Upper lobe of right lung (tissue), 1 donor: ENCODE measurements at regions not wholly inside any gene's neighbourhood (a gene's known extent, or its start where the extent isn't known, plus 50 kb on each side); places are given as distances from the start of the nearest gene placed in this dataset.
"Not testable (repeated sequence)": the region's sequence is repeated elsewhere in the genome, so short reads cannot be mapped to it uniquely, and the experiment has no call there.

Source experiments
- ATAC-seq: fragments of 200-7000 bp; cut with Tn5 transposase; one replicate; pipeline ENCODE4 v1.9.1; 2020; ENCODE audit warnings: mild to moderate bottlenecking, moderate library complexity
- DNase-seq: peaks from one replicate; pipeline ENCODE4 v3.0.0-alpha.2; 2020
- H3K27ac ChIP-seq: fragments of 200-600 bp; one replicate; pipeline ENCODE4 v1.8.0; 2022
- H3K27me3 ChIP-seq: fragments of 200-600 bp; one replicate; pipeline ENCODE4 v1.8.0; 2022; ENCODE audit warnings: mild to moderate bottlenecking
- H3K36me3 ChIP-seq: fragments of 200-600 bp; one replicate; pipeline ENCODE4 v1.8.0; 2022
- H3K4me1 ChIP-seq: fragments of 200-600 bp; one replicate; pipeline ENCODE4 v1.8.0; 2022
- H3K4me3 ChIP-seq: fragments of 200-600 bp; one replicate; pipeline ENCODE4 v1.8.0; 2022; ENCODE audit warnings: mild to moderate bottlenecking
- H3K9me3 ChIP-seq: fragments of 200-600 bp; one replicate; pipeline ENCODE4 v1.8.0; 2022
- intact Hi-C: fragments of 100-400 bp; cut with DNase I; formaldehyde crosslinking; loops from one replicate; pipeline ENCODE4 v1.11.0; 2022
- TF ChIP-seq, protein P1 (sequence below): fragments of 200-600 bp; IDR thresholded peaks from one replicate; pipeline ENCODE4 v1.8.0; 2022; ENCODE audit warnings: antibody characterized with exemption
- donor health status: DM: no; HTN: yes; CAD: no; lungs with severe emphysema.

DNA sequence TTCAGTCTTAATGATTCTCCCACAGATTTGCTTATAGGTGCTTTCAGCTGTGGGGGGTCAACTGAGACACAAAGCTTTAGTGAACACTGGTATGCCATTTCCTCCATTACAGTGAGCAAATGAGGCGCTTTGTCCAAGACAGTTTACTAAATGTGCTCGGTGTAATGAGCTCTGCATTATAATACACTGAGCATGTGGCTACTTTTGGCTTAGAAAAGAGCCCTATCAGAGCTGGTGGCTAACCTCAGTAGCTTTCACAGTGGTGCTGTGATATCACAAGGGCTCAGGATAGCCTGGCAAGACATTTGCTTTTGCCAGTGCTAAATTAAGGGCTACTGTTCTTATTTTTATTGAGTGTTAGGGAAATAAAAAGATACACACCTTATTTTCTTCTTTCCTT is 749.7 kb upstream of the ARPP21 start:
- H3K27me3 ChIP-seq: no peaks in the 10 kb centered on the region
- H3K9me3 ChIP-seq: no peaks in the 10 kb centered on the region
- TF ChIP-seq, protein P1, sequence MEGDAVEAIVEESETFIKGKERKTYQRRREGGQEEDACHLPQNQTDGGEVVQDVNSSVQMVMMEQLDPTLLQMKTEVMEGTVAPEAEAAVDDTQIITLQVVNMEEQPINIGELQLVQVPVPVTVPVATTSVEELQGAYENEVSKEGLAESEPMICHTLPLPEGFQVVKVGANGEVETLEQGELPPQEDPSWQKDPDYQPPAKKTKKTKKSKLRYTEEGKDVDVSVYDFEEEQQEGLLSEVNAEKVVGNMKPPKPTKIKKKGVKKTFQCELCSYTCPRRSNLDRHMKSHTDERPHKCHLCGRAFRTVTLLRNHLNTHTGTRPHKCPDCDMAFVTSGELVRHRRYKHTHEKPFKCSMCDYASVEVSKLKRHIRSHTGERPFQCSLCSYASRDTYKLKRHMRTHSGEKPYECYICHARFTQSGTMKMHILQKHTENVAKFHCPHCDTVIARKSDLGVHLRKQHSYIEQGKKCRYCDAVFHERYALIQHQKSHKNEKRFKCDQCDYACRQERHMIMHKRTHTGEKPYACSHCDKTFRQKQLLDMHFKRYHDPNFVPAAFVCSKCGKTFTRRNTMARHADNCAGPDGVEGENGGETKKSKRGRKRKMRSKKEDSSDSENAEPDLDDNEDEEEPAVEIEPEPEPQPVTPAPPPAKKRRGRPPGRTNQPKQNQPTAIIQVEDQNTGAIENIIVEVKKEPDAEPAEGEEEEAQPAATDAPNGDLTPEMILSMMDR: no peak
- intact Hi-C loops: no loop called here
- DNase-seq (no peak), ATAC-seq (no peak)
- no peaks in the 10 kb centered on the region for H3K4me1 ChIP-seq
- H3K36me3 ChIP-seq: no peaks in the 10 kb centered on the region
- H3K4me3 ChIP-seq: no peak overlapping the region
- H3K27ac ChIP-seq: no peak overlapping the region

DNA sequence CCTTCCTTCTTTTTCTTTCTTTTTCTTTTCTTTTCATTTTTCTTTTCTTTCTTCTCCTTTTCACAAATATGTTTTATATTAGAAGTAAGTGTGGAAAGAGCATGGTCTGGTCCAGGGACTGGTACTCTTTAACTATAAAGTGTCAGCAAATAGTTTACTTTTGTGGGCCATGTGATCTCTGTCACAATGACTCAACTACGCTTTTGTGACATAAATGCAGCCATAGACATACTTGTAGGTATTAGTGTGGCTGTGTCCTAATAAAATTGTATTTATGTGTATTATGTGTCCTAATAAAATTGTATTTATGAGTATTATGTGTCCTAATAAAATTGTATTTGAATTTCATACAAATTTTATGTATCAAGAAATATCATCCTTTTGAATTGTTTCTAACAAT is 749.1 kb upstream of the ARPP21 start:
- H3K36me3 ChIP-seq: no peaks in the 10 kb centered on the region
- TF ChIP-seq, protein P1: no peak
- no peak overlapping the region for H3K4me3 ChIP-seq

DNA sequence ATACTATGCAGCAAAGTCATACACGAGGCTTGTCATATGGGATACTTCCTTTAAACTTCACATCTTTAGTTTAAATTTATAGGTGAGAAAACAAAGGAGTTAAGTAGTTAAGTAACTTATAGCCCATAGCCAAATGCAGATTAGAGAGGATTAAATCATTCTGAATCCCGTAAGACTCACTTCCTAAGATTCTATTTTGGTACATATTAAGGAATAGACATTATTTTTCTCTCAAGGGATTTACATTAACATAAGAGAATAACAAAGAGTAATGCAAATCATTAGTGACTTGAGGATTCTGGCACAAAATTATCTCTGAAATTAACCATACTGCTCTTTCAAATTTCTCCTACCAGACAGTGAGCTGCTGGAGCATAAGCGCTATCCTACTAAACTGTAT is 747.4 kb upstream of the ARPP21 start:
- TF ChIP-seq, protein P1: no peak
- intact Hi-C loops: no loop called here
- no peak overlapping the region for H3K4me3 ChIP-seq

More for the DNA sequence above, 749.1 kb upstream of the ARPP21 start:
- Histone ChIP-seq H3K27me3 (no peaks in the 10 kb centered on the region), H3K9me3 (no peaks in the 10 kb centered on the region), H3K27ac (no peak overlapping the region), H3K4me1 (no peaks in the 10 kb centered on the region)
- DNase-seq (no peak), ATAC-seq (no peak)
- intact Hi-C loops: no loop called here

DNA sequence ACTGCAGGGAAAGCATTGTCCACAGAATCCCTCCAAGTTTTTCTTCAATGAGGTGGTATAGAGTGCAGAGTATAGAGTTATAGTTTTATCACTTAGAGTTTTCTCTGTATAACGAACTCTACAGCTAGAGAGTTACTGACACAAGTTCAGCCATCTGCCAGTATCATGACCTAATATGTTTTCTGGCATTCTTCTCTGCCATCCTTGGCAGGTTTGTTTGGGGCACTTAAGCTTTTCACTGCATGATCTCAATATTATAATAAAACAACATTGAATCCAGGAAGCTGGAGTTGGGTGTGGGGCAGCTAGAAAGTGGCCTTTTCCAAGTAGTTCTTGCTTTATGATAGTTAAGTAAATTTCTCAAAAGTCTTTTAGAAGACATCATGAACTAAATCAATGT is 743.5 kb upstream of the ARPP21 start:
- Histone ChIP-seq H3K36me3 (no peaks in the 10 kb centered on the region), H3K27me3 (no peaks in the 10 kb centered on the region), H3K27ac (no peak overlapping the region), H3K9me3 (no peaks in the 10 kb centered on the region), H3K4me3 (no peak overlapping the region), H3K4me1 (no peaks in the 10 kb centered on the region)
- ATAC-seq (no peak), DNase-seq (no peak)
- intact Hi-C loops: no loop called here
- TF ChIP-seq, protein P1: no peak

More for the DNA sequence above, 747.4 kb upstream of the ARPP21 start:
- H3K36me3 ChIP-seq: no peaks in the 10 kb centered on the region
- ATAC-seq: no peak
- no peaks in the 10 kb centered on the region for H3K27me3 ChIP-seq
- no peaks in the 10 kb centered on the region for H3K4me1 ChIP-seq
- no peaks in the 10 kb centered on the region for H3K9me3 ChIP-seq
- DNase-seq: no peak
- no peak overlapping the region for H3K27ac ChIP-seq

DNA sequence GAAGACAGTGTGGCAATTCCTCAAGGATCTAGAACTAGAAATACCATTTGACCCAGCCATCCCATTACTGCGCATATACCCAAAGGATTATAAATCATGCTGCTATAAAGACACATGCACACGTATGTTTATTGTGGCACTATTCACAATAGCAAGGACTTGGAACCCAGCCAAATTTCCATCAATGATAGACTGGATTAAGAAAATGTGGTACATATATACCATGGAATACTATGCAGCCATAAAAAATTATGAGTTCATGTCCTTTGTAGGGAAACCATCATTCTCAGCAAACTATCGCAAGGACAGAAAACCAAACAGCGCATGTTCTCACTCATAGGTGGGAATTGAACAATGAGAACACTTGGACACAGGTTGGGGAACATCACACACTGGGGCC is 729.6 kb upstream of the ARPP21 start:
- H3K36me3 ChIP-seq, intact Hi-C loops, ATAC-seq, H3K27me3 ChIP-seq, H3K9me3 ChIP-seq, DNase-seq, H3K4me3 ChIP-seq, H3K27ac ChIP-seq, H3K4me1 ChIP-seq: not testable (repeated sequence)

DNA sequence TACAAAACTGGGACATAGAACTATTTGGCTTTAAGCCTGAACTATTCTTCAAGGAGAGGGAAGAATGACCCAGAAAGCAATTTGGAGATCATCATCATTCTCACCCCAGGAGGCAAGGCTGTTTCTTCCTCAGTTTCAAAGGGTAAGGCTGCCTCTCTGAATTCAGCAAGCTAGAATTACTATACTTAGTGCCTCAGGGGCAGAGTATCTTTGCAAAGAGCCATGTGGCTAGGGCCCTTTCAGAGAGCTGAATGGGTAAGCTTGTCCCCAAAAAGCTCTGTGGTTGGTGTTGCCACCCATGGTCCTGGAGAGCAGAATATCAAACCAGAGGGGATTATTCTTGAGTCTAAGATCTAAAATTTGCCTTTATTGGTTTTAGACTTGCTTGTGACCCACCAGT is 720.3 kb upstream of the ARPP21 start:
- H3K27me3 ChIP-seq: no peaks in the 10 kb centered on the region
- no peaks in the 10 kb centered on the region for H3K9me3 ChIP-seq
- intact Hi-C loops: no loop called here
- ATAC-seq (no peak), DNase-seq (no peak)
- no peak overlapping the region for H3K4me3 ChIP-seq
- TF ChIP-seq, protein P1: no peak
- no peaks in the 10 kb centered on the region for H3K4me1 ChIP-seq
- no peaks in the 10 kb centered on the region for H3K36me3 ChIP-seq
- no peak overlapping the region for H3K27ac ChIP-seq
